ENCODE measurements at regions not wholly inside any gene's neighbourhood (a gene's known extent, or its start where the extent isn't known, plus 50 kb on each side); places are given as distances from the start of the nearest gene placed in this dataset.

GRCh38 chr11:35087648-35088047, 51.3 kb upstream of the CD44 start:
- TF ChIP-seq POLR2A (IDR thresholded peaks at IDR 0.05) (no peak), CTCF (IDR thresholded peaks at IDR 0.05) (no peak), POLR2AphosphoS5 (IDR thresholded peaks at IDR 0.05) (no peak), EP300 (IDR thresholded peaks at IDR 0.05) (no peak)

Data from stomach (tissue), 4 donors.